HG02610 (cell line): ENCODE measurements at regions not wholly inside any gene's neighbourhood (a gene's known extent, or its start where the extent isn't known, plus 50 kb on each side); places are given as distances from the start of the nearest gene placed in this dataset.

ENCODE experiments used
- ATAC-seq: cut with Tn5 transposase; IDR thresholded peaks from one replicate; pipeline ENCODE4 v1.9.1; 2021; ENCODE audit warnings: mild to moderate bottlenecking, moderate library complexity; ENCODE audit not compliant: unreplicated experiment

DNA sequence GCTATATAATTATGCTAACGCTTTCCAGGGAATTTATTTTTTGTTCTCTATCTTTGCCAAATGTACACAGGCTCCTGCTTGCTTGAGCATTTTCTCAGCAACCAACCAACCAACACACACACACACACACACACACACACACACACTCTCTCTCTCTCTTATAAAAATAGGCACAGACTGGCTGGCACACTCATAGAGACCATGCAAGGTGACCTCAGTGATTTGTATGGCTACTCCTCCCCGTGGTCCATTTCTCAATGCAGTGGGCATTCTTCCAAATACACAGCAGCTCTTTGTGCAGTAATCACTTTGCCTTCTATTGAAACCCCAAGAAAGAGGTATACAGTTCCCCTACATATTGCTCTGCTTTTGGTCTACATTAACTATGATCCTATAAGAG, 416.0 kb downstream of the MAN2A1 start:
- ATAC-seq: no peak

DNA sequence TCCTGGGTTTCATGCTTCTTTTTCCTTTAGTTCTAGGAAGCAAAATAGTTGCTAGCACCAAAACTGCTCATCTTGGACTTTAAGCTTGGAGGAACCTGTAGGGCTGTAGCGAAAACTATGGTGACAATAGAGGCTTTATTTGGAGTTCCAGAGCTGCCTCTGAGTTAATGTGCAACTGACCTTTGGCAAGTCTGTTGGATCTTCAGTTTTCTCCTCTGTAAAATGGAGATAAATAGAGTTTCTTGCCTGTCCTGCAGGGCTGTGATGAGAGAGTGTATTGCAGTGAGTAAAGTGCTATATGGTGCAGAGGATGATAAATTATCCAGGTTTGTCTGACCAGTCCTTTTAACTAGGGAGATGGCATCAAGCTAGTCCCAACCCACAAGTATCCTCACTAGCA, 417.0 kb downstream of the MAN2A1 start:
- no peak for ATAC-seq

DNA sequence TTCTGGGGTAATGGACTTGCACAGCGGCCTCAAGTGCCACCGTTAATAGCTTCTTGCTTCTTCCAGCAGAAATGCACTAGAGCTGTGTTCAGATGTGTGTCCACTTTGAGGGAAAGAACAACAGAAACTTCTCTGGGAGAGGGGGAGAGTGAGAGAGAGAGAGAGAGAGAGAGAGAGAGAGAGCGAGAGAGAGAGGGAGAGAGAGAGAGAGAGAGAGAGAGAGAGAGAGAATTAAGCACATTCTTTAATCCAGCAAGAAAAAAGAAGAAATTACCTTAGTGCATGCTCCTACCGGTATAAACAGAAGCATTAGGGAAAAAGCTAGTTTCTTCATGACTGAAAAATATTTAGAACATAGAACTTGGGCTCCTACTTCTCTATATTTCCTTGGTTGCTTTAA, 418.8 kb downstream of the MAN2A1 start:
- ATAC-seq: no peak

DNA sequence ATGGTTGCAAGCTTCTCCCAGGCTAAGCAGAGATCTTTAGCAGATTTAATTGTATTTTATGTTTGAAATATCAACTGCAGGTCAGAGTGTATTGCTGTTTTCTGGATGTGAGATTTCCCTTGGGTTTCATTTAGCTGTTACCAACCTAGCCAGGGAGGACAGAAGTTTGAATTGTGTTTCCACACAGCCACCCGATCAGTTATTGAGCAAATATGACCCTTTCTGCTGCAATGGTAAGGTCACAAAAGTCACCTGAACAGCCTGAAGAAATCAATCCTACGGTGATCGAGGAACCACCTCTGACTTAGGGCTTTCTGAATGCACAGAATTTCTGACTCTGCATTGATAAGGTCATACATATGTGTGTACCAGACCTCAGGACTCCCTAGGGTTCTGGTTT, 419.9 kb downstream of the MAN2A1 start:
- no peak for ATAC-seq

DNA sequence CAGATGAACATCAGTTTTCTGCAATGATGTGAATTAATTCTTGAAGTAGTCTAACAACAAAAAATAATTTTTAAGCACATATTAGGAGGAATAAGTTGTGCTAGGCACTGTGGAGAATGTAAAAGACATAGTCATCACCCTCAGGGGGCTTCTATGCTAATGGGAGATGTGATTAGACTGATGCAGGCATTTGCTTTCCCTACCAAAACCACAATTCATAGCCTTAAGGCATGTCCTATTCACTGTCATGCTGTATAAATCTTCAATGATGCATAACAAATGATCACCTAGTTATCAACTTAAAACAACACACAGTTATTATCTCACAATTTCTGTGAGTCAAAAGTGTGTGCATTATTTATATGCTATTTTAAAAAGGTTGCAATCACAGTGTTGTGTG, 422.6 kb downstream of the MAN2A1 start:
- no peak for ATAC-seq

DNA sequence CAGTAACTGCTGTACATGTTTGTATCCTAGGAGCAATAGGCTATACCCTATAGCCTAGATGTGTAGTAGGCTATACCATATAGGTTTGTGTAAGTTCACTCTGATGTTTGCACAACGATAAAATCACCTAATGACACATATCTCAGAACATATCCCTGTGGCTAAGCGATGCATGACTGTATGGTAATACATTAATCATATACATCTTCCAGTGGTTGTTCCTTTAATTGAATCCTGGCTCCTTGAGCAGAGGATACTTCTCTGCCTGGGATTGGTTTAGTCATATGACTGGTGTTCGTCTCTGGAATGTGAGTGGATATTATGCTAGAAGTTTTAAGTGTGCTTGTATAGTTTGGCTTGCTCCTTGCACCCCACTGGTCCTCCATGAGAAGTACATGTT, 425.8 kb downstream of the MAN2A1 start:
- ATAC-seq: no peak

DNA sequence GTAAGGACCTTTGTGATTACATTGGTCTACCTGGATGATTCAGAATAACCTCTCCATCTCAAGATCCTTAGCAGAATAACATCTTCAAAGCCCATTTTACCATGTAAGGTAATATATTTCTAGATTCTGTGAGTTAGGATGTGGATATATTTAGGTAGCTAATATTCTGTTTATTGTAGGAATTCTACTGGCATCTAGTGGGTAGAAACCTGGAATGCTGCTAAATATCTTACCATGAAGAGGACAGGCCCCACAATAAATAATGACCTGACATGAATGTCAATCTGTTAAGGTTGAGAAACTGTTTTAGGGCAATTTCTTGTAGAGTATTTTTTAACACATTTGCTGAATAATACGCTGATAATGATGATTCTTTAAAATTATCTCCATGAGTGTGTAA, 426.8 kb downstream of the MAN2A1 start:
- no peak for ATAC-seq

DNA sequence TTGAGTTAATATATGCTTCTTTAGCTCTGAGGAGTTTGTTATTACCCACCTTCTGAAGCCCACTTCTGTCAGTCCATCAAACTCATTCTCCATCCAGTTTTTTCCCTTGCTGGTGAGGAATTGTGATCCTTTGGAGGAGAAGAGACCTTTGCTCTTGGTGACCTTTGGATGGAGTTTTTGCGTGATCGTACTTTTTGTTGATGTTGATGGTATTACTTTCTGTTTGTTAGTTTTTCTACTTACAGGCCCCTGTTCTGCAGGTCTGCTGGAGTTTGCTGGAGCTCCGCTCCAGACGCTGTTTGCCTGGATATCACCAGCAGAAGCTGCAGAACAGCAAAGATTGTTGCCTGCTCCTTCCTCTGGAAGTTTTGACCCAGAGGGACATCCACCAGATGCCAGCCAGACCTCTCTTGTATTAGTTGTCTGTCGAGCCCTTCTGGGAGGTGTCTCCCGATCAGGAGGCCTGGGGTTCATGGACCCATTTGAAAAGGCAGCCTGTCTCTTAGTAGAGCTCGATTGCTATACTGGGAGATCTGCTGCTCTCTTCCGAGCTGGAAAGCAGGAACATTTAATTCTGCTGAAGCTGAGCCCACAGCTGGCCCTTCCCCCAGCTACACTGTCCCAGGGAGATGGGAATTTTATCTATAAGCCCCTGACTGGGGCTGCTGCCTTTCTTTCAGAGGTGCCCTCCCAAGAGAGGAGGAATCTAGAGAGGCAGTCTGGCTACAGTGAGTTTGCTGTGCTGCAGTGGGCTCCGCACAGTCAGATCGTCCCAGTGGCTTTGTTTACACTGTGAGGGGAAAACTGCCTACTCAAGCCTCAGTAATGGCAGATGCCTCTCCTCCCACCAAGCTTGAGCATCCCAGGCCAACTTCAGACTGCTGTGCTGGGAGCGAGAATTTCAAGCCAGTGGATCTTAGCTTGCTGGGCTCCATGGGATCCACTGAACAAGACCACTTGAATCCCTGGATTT, 445.5 kb downstream of the MAN2A1 start:
- no peak for ATAC-seq

DNA sequence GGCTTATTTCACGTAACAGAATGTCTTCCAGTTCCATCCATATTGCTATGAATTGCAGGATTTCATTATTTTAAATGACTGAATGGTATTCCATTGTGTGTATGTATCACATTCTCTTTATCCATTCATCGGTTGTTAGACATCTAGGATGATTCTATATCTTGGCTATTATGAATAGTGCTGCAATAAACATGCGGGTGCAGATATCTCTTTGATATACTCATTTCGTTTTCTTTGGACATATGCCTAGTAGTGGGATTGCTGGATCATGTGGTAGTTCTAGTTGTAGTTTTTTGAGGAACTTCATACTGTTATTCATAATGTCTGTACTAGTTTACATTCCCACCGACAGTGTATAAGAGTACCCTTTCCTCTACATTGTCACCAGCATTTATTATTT, 460.5 kb downstream of the MAN2A1 start:
- ATAC-seq: no peak

DNA sequence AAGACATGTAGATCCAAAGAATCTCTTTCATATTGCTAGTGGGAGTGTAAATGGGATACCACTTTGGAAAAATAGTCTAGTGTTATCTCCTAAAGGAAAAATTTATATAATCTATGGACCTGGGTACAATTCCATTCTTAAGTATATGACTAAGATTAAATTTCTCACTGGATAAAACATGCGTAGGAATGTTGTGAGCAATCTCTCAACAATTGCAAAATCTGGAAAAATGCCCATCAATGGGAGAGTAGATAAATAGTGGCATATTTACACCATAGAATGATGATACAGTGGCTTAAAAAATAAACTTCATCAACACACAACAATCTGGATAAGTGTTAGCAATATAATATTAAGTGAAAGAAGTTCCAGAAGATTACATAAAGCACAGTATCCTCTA, 469.5 kb downstream of the MAN2A1 start:
- no peak for ATAC-seq

DNA sequence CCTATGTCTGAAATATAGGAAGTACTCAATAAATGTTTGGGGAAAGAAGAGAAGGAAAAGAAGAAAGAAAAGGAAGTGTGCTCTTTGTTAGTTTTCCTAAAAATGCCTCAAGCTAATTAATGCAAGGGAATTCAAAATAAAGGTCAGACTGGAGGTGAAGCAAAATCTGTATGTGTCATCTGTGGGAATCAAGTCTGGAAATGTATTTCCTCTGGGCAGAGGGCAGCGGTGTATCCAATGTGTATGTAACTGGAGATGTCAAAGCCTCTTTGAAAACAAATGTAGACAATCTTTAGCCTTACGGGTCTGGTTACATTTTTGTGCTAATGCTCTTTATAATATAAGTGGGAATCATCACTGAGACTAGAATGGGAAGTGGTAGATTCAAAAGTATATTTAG, 471.4 kb downstream of the MAN2A1 start:
- ATAC-seq: no peak

DNA sequence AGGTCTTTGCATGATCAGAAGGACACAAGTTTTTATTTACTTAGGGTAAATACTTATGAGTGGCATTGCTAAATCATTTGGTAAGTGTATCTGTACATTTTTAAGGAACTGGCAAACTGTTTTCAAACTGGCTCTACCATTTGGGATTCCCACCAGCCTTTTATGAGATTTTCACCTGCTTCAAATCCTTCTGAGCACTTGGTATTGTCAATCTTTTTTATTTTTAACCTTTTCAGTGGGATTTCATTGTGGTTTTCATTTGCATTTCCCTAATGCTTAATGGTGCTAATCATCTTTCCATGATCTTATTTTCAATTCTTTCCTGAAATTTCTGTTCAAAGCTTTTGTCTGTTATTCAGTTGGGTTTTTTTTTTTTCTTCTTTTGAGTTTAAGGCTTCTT, 475.6 kb downstream of the MAN2A1 start:
- no peak for ATAC-seq

DNA sequence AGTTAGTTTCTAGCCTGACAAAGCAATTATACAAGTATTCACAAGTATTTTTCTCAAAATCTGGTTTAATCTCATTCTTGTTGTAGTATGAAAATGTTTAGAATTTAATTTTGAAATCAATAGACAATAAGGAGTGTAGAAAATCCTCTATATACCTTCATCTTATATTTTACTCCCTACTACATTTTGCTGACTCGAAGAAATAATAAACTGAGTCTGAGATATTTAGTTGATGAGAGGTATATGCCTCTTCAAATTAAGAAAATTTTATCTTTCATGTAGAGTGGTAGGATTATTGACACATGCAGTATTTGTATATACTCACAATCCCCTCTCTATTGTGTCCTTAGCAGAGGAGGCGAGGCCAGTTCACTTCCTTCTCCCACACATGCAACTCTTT, 477.7 kb downstream of the MAN2A1 start:
- ATAC-seq: no peak

DNA sequence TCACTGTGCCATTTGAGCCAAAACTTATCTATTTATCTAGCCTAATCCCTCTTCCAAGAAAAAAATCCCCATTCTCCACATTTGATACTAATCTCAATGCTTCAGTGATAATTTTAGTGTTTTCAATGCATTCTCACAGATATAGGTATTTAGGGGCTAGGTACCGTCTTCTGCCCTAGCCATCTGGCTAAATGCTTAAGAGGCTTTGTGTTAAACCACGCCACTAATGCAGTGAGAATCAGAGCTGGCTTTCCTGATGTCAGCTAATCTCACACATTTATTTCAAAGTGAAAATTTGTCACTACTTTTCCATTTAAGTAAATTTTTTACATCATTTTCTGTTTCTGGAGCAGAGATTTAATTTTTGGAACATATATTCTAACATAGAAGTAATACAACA, 479.7 kb downstream of the MAN2A1 start:
- no peak for ATAC-seq

DNA sequence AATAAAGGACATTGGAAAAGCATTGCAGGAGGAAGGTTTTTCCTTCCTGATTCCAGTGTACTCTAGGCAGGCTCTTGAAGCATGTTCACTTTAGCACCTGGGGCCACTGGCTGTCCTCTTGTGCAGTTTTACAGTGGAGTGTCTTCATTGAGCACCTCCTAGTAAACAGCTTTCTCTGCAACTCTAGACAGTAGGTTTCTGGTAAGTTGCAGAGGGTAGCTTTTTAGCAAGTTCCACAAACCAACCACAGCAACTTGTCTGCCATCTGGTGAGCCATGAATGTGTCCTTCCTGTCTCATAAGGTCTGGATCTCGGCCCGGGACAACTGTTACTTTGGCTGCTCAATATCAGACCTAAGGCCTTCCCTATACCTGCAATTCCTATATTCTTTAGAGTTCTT, 488.0 kb downstream of the MAN2A1 start:
- no peak for ATAC-seq

DNA sequence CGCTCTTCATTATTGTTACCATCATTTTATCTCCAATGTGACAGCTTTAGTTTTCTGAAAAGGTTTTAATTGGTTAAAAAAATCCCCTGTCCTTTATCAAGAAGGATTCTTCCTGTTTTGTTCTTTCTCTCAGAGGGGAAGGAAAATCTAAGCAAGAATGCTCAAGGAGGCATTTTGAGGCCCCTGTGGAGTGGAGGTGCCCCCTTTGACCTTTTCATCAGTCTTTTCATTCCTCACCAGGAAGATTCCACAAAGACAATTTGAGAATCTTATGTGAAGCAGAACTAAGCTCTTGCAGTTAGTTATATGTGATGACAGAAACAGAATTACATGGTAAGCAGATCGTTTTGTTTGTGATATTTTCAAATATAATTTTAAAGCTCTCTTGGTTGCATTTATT, 489.6 kb downstream of the MAN2A1 start:
- ATAC-seq: no peak

DNA sequence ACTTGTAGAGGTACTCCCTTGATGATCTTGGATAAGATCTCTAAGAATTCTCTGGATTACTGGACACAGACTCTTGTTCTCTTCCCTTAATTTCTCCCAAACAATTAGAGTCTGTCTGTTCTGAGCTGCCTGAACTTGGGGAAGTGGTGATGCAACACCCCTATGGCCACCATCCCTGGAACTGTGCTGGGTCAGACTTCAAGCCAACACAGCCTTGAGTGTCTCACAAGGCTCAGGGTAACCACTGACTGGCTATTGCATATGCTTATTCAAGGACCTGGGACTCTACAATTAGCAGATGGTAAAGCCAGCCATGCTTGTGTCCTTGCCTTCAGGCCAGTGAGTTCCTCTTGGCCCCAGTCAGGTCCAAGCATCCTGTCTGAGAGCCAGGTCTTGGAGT, 504.5 kb downstream of the MAN2A1 start:
- ATAC-seq: no peak

DNA sequence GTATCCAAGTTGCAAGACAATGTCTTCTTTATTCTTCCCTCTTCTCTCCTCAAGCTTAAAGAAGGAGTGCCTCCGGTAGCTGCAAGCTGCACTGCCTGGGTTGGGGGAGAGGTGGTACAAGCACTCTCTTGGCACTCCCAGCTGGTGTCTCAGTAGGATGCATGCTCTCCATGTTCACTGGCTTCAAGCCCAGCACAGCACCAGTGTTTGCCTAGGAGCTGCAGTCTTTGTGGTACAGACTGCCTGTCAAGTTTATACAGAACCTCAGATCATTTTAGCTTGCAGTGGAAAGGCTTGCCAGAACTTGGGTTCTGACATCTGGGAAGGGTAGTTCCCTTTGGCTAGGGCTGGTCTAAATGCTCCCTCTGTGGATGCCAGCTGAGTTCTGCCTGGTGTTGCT, 505.6 kb downstream of the MAN2A1 start:
- no peak for ATAC-seq

DNA sequence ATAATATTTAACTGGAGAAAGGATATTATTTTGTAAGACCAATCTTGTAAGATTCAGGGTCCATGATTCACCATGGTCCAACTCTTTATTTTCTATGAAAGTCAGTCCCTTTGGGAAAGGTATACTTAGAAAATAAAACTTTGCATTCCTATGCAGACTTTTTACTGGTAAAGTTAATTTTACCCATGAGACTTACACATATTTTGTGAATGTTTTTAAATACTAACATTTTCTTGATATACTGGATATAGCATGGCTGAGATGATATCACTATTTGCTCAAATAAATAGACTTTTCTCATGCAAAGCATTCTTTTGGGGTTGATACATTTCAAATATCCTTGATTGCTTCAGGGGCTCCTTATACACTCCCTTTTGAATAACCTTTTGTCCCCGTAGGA, 512.1 kb downstream of the MAN2A1 start:
- ATAC-seq: no peak

DNA sequence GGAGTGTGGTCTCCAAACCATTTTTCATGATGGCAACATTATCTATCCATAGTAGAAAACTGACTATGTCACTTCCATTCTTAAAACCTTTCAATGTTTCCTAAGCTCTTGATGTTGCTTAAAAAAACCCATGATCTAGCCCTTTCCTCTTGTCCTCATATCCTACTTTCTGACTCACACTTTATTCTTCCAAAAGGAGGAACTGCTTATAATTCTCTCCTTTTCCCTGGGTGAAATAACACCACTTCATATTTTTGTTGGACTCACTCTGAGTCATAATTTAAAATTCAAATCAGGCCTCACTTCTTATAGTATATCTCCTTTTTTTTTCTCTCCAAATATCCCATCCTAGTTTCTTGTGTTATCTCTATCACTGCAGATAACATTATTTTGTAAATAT, 513.9 kb downstream of the MAN2A1 start:
- no peak for ATAC-seq

DNA sequence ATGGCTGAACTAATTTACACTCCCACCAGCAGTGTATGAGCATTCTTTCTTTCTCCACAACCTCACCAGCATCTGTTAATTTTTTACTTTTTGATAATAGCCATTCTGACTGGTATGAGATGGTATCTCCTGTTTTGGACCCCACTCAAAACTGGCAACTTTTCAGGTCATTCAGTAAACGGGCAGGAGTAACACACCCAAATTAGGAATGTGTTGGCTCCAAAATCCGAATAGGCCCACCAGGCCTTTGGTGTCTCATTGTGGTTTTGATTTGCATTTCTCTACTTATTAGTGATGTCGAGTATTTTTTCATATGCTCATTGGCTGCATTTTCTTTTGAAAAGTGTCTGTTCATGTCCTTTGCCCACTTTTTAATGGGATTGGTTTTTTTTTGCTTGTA, 517.1 kb downstream of the TMEM232 start:
- ATAC-seq: no peak

DNA sequence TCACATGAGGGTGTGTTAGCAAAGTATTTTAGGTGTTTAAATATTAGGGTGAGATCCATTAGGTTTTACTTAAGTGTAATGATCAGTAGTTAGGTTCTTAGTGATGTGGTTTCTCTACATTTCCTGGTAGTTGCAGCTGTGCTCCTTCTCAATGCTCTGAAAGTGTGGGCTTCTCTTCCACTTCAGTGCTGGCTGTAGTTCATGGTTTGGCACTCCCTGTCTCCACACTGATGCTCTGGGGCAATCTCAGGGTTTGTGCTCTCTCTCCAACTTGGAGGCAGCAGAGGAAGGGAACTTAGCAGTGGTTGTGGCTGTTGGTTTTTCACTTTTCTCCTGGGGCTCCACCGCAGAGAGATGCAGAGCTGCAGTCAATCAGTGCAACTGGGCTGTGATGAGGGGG, 507.5 kb downstream of the TMEM232 start:
- no peak for ATAC-seq

DNA sequence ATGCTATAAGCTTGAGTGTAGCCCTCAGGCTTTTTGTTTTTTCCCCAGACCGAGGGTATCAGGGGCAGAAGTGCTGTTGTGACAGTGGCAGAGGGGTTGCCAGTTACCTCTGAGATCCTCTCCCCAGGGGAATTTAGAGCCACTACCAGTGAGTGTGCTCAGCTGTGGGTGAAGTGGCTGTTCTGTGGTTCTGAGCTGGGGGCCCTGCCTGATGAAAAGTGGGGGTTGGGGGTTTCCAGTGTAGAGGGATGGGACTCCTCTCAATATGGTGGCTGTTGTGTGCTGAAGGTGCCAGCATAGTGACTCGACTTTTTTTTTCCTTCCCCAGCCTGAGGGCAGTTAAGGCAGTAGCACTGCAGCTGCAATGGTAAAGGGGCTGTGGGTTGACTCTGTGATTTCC, 506.7 kb downstream of the TMEM232 start:
- ATAC-seq: no peak
